ENCODE measurements at regions not wholly inside any gene's neighbourhood (a gene's known extent, or its start where the extent isn't known, plus 50 kb on each side); places are given as distances from the start of the nearest gene placed in this dataset.

- TF ChIP-seq YY1 (IDR thresholded peaks at IDR 0.05; ENCODE audit: insufficient read depth, insufficient read length) (no peak), SUZ12 (IDR thresholded peaks at IDR 0.05; ENCODE audit: extremely low read depth, insufficient read depth, insufficient read length) (no peak)
These were observed 219.2 kb upstream of the FAT1 start for GRCh38 chr4:186942758-186943377.

All from NT2/D1 (cell line).